ENCODE measurements at regions not wholly inside any gene's neighbourhood (a gene's known extent, or its start where the extent isn't known, plus 50 kb on each side); places are given as distances from the start of the nearest gene placed in this dataset.

DNA sequence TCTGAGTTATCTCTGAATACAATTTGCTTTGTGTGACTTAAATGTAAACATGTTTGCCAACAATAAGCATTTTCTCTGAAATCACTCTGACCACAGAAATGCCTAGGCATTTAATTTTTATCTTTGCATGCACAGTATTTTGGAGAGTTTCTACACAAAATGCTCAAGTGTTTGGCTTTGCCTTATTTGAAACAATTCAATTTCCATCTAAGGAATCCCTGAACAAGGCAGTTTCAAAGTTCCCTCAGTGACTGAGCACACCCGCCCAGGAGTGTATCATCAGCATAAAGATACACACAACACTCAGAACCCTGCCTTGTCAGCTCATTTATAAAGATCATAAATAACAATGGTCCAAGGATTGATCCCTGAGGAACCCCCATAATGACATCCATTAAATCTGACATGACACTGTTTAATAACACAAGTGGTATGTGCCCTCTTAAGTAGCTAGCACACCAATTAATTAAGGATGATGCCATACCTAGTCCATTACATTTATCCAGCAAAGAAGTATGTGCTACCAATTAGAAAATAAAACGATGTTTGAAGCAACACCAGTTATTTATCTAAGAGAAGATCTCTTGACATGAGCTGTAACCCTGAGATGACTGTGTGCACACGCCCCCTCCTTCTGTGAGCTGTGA lies 585.8 kb downstream of the ADGRL2 start:
- no peak for ATAC-seq

DNA sequence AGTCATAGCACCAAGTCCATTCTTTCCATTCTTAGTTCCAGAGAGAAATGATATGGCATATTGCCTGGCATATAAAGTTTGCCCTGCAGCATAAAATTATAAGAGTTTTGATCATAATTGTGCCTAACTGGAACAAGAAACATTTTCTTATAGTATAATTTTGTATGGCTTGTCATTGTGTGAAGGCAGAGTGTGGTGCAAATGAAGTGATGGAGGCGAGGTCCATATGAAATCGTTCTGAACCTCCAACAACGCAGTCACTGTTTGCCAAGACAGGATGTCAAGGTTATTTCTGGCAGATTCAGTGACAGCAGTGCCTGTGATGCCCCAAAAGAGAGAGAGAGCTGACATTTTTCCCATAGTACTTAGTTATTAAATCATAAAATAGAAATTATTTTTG lies 584.0 kb downstream of the ADGRL2 start:
- Histone ChIP-seq H3K9me3 (no peaks in the 10 kb centered on the region), H3K4me1 (no peaks in the 10 kb centered on the region), H3K36me3 (no peaks in the 10 kb centered on the region), H3K27ac (no peak overlapping the region), H3K4me3 (no peak overlapping the region), H3K27me3 (no peaks in the 10 kb centered on the region)
- FAIRE-seq (no peak), ATAC-seq (no peak), DNase-seq (no peak)
- WGBS, 2 donors: 41 to 48% methylated on average over 3 of the region's 3 CpGs
- TF ChIP-seq CTCF (IDR thresholded peaks at IDR 0.05): no peak
- intact Hi-C loops (cut with DNase I): no loop called here

More for the DNA sequence above, 585.8 kb downstream of the ADGRL2 start:
- DNase-seq (no peak), FAIRE-seq (no peak)
- Histone ChIP-seq H3K4me1 (no peaks in the 10 kb centered on the region), H3K9me3 (no peaks in the 10 kb centered on the region), H3K27me3 (no peaks in the 10 kb centered on the region), H3K27ac (no peak overlapping the region), H3K4me3 (no peak overlapping the region), H3K36me3 (no peaks in the 10 kb centered on the region)
- intact Hi-C loops (cut with DNase I): no loop called here
- no peak for TF ChIP-seq CTCF (IDR thresholded peaks at IDR 0.05)
- 53 to 64% methylated on average over 3 of the region's 3 CpGs for WGBS, 2 donors

- Histone ChIP-seq H3K9me3 (peaks cover 0 to 3% (median 0%) of the 10 kb centered on the region in 4 donors), H3K4me3 (no peak overlapping the region), H3K36me3 (no peaks in the 10 kb centered on the region), H3K4me1 (no peaks in the 10 kb centered on the region), H3K27me3 (no peaks in the 10 kb centered on the region), H3K27ac (no peak overlapping the region)
- DNase-seq: no peak
- no peak for ATAC-seq
- intact Hi-C loops (cut with DNase I): no loop called here
- TF ChIP-seq CTCF (IDR thresholded peaks at IDR 0.05): no peak
- 75 to 82% methylated on average over 5 of the region's 5 CpGs for WGBS, 2 donors
- FAIRE-seq: no peak
Measured at GRCh38 chr1:82377201-82377884, 576.6 kb downstream of the ADGRL2 start.

- intact Hi-C loops (cut with DNase I): no loop called here
- Histone ChIP-seq H3K9me3 (peaks cover 0 to 3% (median 0%) of the 10 kb centered on the region in 4 donors), H3K4me3 (no peak overlapping the region), H3K27me3 (no peaks in the 10 kb centered on the region), H3K4me1 (no peaks in the 10 kb centered on the region), H3K36me3 (no peaks in the 10 kb centered on the region), H3K27ac (no peak overlapping the region)
- ATAC-seq (no peak), DNase-seq (no peak), FAIRE-seq (no peak)
- TF ChIP-seq CTCF (IDR thresholded peaks at IDR 0.05): no peak
- WGBS, 2 donors: 92 to 100% methylated on average over 2 of the region's 2 CpGs
Measured at GRCh38 chr1:82373710-82374109, 573.0 kb downstream of the ADGRL2 start.

All from pancreas (tissue), 10 donors.